Colonic mucosa (tissue), 4 donors: ENCODE measurements at regions not wholly inside any gene's neighbourhood (a gene's known extent, or its start where the extent isn't known, plus 50 kb on each side); places are given as distances from the start of the nearest gene placed in this dataset.

Source experiments
- DNase-seq: peaks from one replicate; pipeline ENCODE4 v3.0.0-alpha.2; 2020
- H3K27ac ChIP-seq: fragments of 200-600 bp; one replicate; pipeline ENCODE4 v1.8.0; 2021
- H3K27me3 ChIP-seq: fragments of 200-600 bp; one replicate; pipeline ENCODE4 v1.8.0; 2021
- H3K36me3 ChIP-seq: fragments of 200-600 bp; one replicate; pipeline ENCODE4 v1.8.0; 2021
- H3K4me1 ChIP-seq: fragments of 200-600 bp; one replicate; pipeline ENCODE4 v1.8.0; 2021; ENCODE audit warnings: mild to moderate bottlenecking
- H3K4me3 ChIP-seq: fragments of 200-600 bp; one replicate; pipeline ENCODE4 v1.8.0; 2021
- H3K9ac ChIP-seq, 2 donors: one replicate each; pipeline ENCODE4 v1.7.0; 2013; ENCODE audit warnings: control low read depth in 2 of 2, low read depth in 2 of 2, low read length in 2 of 2
- H3K9me3 ChIP-seq: fragments of 200-600 bp; one replicate; pipeline ENCODE4 v1.8.0; 2021
- CTCF ChIP-seq: fragments of 200-600 bp; IDR thresholded peaks from one replicate; pipeline ENCODE4 v1.8.0; 2022; ENCODE audit warnings: antibody characterized with exemption, mild to moderate bottlenecking
- intact Hi-C: fragments of 100-400 bp; cut with DNase I; formaldehyde crosslinking; loops from one replicate; pipeline ENCODE4 v1.14.1; 2022
- donor health status: healthy.
- donor health status: DM: no; HTN: no; CAD: no.
- donor health status: DM: no; HTN: no; CAD: no.

GRCh38 chr17:36816214-36816906 is 120.9 kb upstream of the LHX1 start:
- intact Hi-C loops = no loop called here
- no peak for TF ChIP-seq CTCF
- no peaks in the 10 kb centered on the region for H3K4me1 ChIP-seq
- no peak overlapping the region for H3K9ac ChIP-seq
- H3K27me3 ChIP-seq = peaks cover 7% of the 10 kb centered on the region
- H3K36me3 ChIP-seq = no peaks in the 10 kb centered on the region
- no peaks in the 10 kb centered on the region for H3K9me3 ChIP-seq
- no peak overlapping the region for H3K27ac ChIP-seq
- DNase-seq = no peak
- H3K4me3 ChIP-seq = no peak overlapping the region

GRCh38 chr17:36816907-36817288 is 120.4 kb upstream of the LHX1 start:
- H3K4me3 ChIP-seq = no peak overlapping the region
- H3K27ac ChIP-seq = no peak overlapping the region
- intact Hi-C loops = no loop called here
- DNase-seq = no peak
- no peak overlapping the region for H3K9ac ChIP-seq
- H3K27me3 ChIP-seq = peaks cover 7% of the 10 kb centered on the region
- no peaks in the 10 kb centered on the region for H3K4me1 ChIP-seq
- no peak for TF ChIP-seq CTCF
- no peaks in the 10 kb centered on the region for H3K36me3 ChIP-seq
- H3K9me3 ChIP-seq = no peaks in the 10 kb centered on the region

GRCh38 chr17:36817483-36818048 is 119.7 kb upstream of the LHX1 start:
- Histone ChIP-seq H3K36me3 (no peaks in the 10 kb centered on the region), H3K27ac (no peak overlapping the region), H3K4me3 (no peak overlapping the region), H3K4me1 (no peaks in the 10 kb centered on the region), H3K27me3 (peaks cover 7% of the 10 kb centered on the region), H3K9ac (no peak overlapping the region), H3K9me3 (no peaks in the 10 kb centered on the region)
- no peak for TF ChIP-seq CTCF
- intact Hi-C loops = no loop called here
- DNase-seq = no peak

GRCh38 chr17:36818134-36818825 is 119.0 kb upstream of the LHX1 start:
- DNase-seq = no peak
- H3K27me3 ChIP-seq = peaks cover 2% of the 10 kb centered on the region
- H3K36me3 ChIP-seq = no peaks in the 10 kb centered on the region
- no peak for TF ChIP-seq CTCF
- H3K9ac ChIP-seq = no peak overlapping the region
- no peaks in the 10 kb centered on the region for H3K9me3 ChIP-seq
- intact Hi-C loops = no loop called here
- H3K4me1 ChIP-seq = no peaks in the 10 kb centered on the region
- H3K4me3 ChIP-seq = no peak overlapping the region
- no peak overlapping the region for H3K27ac ChIP-seq

- intact Hi-C loops = no loop called here
- Histone ChIP-seq H3K27me3 (peaks cover 3% of the 10 kb centered on the region), H3K9me3 (no peaks in the 10 kb centered on the region), H3K4me3 (no peak overlapping the region), H3K27ac (no peak overlapping the region), H3K9ac (no peak overlapping the region), H3K4me1 (no peaks in the 10 kb centered on the region), H3K36me3 (no peaks in the 10 kb centered on the region)
- TF ChIP-seq CTCF = no peak
- DNase-seq = no peak
Measured at GRCh38 chr17:36823850-36824677, 113.2 kb upstream of the LHX1 start.
